ENCODE measurements at regions not wholly inside any gene's neighbourhood (a gene's known extent, or its start where the extent isn't known, plus 50 kb on each side); places are given as distances from the start of the nearest gene placed in this dataset.
"Not testable (repeated sequence)": the region's sequence is repeated elsewhere in the genome, so short reads cannot be mapped to it uniquely, and the experiment has no call there.

DNA sequence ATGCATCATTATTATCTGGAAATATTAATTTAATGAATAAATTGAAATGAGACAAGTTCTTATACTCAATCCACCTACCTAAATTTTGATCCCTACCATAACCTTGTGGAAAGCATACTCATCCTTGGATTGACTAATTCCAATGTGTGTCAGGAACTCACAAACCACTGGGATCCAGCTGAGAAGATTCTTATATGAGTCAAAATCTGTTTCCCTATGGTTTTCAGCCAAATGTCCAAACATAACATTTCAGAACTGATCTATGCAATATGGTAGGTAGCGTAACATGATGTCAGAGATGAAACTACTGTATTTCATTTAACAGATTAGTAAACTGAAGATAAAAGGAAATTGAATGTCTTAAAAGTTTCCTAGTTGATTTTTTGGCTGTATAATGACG, 250.0 kb downstream of the PLOD2 start:
- ATAC-seq: no peak
- H3K27ac Mint-ChIP-seq: no peak overlapping the region
- peaks cover 0 to 6% of the 10 kb centered on the region in 2 donors for H3K36me3 Mint-ChIP-seq
- peaks cover 13% of the 10 kb centered on the region in 2 donors for H3K9me3 Mint-ChIP-seq
- no peak for DNase-seq (ENCODE audit: low spot score in 2 of 2)

- Mint-ChIP-seq H3K27ac (no peak overlapping the region), H3K36me3 (peaks cover 0 to 6% of the 10 kb centered on the region in 2 donors), H3K9me3 (peaks cover 15 to 23% of the 10 kb centered on the region in 2 donors)
- ATAC-seq (no peak), DNase-seq (ENCODE audit: low spot score in 2 of 2) (no peak)
Observed at GRCh38 chr3:145915787-145916186, 245.2 kb downstream of the PLOD2 start.

- Mint-ChIP-seq H3K9me3 (peaks cover 13 to 15% of the 10 kb centered on the region in 2 donors), H3K36me3 (peaks cover 0 to 16% of the 10 kb centered on the region in 2 donors)
- H3K27ac Mint-ChIP-seq; DNase-seq (ENCODE audit: low spot score in 2 of 2); ATAC-seq: not testable (repeated sequence)
Observed at GRCh38 chr3:145927736-145928135, 233.2 kb downstream of the PLOD2 start.

- Mint-ChIP-seq H3K27ac (no peak overlapping the region), H3K9me3 (peaks cover 4 to 9% of the 10 kb centered on the region in 2 donors), H3K36me3 (no peaks in the 10 kb centered on the region)
- no peak for ATAC-seq
- DNase-seq (ENCODE audit: low spot score in 2 of 2): no peak
Observed at GRCh38 chr3:145936971-145937370, 224.0 kb downstream of the PLOD2 start.

DNA sequence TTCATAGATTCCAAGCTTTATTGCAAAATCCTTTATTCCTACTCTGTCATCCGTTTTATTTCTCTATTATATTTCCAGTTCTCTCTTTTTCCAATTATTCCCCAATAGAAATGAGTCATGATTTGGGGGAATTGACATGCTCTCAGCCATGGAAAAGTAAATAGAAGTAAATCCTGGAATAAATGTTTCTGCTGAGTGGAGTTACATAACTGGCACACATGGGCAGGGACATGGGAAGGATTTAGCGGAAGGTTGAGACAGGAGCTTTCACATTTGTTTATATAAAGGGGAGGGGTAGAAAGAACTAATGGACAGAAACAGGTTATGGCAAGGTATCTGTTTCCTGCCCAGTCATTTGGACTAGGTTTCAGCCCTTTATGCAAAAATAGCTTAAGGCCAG, 221.6 kb downstream of the PLOD2 start:
- no peak for ATAC-seq
- Mint-ChIP-seq H3K9me3 (peaks cover 4 to 9% of the 10 kb centered on the region in 2 donors), H3K36me3 (no peaks in the 10 kb centered on the region), H3K27ac (no peak overlapping the region)
- no peak for DNase-seq (ENCODE audit: low spot score in 2 of 2)

- Mint-ChIP-seq H3K36me3 (no peaks in the 10 kb centered on the region), H3K27ac (no peak overlapping the region), H3K9me3 (no peaks in the 10 kb centered on the region)
- no peak for DNase-seq (ENCODE audit: low spot score in 2 of 2)
- ATAC-seq: no peak
Observed at GRCh38 chr3:145942052-145942451, 218.9 kb downstream of the PLOD2 start.

GRCh38 chr3:145943952-145944351, 217.0 kb downstream of the PLOD2 start:
- no peaks in the 10 kb centered on the region for H3K36me3 Mint-ChIP-seq
- no peaks in the 10 kb centered on the region for H3K9me3 Mint-ChIP-seq
- H3K27ac Mint-ChIP-seq: no peak overlapping the region
- ATAC-seq: no peak
- DNase-seq (ENCODE audit: low spot score in 2 of 2): no peak

- ATAC-seq (no peak), DNase-seq (ENCODE audit: low spot score in 2 of 2) (no peak)
- no peaks in the 10 kb centered on the region for H3K36me3 Mint-ChIP-seq
- peaks cover 0 to 5% of the 10 kb centered on the region in 2 donors for H3K9me3 Mint-ChIP-seq
- no peak overlapping the region for H3K27ac Mint-ChIP-seq
Observed at GRCh38 chr3:145951441-145951840, 209.5 kb downstream of the PLOD2 start.

GRCh38 chr3:145952536-145952935, 208.4 kb downstream of the PLOD2 start:
- ATAC-seq (no peak), DNase-seq (ENCODE audit: low spot score in 2 of 2) (no peak)
- Mint-ChIP-seq H3K9me3 (peaks cover 0 to 5% of the 10 kb centered on the region in 2 donors), H3K36me3 (peaks cover 0 to 5% of the 10 kb centered on the region in 2 donors), H3K27ac (no peak overlapping the region)

DNA sequence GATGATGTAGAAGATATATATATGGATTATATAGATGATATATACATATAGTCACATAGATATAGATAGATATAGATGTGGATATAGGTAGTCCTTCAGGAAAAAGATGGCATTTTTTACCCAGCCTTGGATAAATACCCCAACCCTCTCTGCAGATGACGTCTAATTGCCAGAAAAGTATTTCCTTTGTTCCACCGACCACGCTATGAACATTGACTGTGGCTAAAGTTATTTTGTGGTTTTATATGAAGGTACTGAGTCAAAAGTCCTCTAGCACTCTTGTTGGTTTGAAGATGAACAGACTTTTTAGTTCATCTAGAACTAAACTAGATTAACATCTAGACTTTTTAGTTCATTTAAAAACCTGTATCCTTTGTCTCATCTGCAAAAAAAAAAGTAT, 207.7 kb downstream of the PLOD2 start:
- Mint-ChIP-seq H3K9me3 (peaks cover 0 to 5% of the 10 kb centered on the region in 2 donors), H3K36me3 (peaks cover 0 to 5% of the 10 kb centered on the region in 2 donors), H3K27ac (no peak overlapping the region)
- ATAC-seq (no peak), DNase-seq (ENCODE audit: low spot score in 2 of 2) (no peak)

- Mint-ChIP-seq H3K27ac (no peak overlapping the region), H3K9me3 (no peaks in the 10 kb centered on the region), H3K36me3 (peaks cover 0 to 5% of the 10 kb centered on the region in 2 donors)
- ATAC-seq: no peak
- no peak for DNase-seq (ENCODE audit: low spot score in 2 of 2)
Observed at GRCh38 chr3:145959457-145960088, 201.4 kb downstream of the PLOD2 start.

GRCh38 chr3:145963111-145963510, 197.9 kb downstream of the PLOD2 start:
- no peak for ATAC-seq
- Mint-ChIP-seq H3K9me3 (no peaks in the 10 kb centered on the region), H3K27ac (no peak overlapping the region), H3K36me3 (no peaks in the 10 kb centered on the region)
- no peak for DNase-seq (ENCODE audit: low spot score in 2 of 2)

DNA sequence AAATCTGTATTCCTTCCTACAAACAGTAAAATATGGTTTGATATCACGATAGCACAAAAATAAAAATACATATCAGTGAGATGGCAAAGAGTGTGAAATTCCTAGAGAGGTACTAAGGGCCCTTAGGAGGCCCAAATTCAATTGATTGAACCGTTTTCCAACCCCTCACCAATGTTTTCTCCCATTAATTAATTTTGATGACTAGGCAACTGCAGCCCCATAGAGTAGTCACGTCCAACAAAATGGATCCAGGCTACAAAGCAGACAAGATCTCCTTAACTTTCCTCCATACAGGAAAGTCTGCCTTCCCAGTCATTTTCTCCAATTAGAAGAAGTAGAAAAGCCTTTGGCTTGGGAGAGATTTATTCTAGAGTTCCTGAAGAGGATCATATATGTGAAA, 193.9 kb downstream of the PLOD2 start:
- Mint-ChIP-seq H3K36me3 (no peaks in the 10 kb centered on the region), H3K27ac (no peak overlapping the region), H3K9me3 (no peaks in the 10 kb centered on the region)
- no peak for DNase-seq (ENCODE audit: low spot score in 2 of 2)
- no peak for ATAC-seq

- H3K9me3 Mint-ChIP-seq: no peaks in the 10 kb centered on the region
- no peaks in the 10 kb centered on the region for H3K36me3 Mint-ChIP-seq
- ATAC-seq (no peak), DNase-seq (ENCODE audit: low spot score in 2 of 2) (no peak)
- no peak overlapping the region for H3K27ac Mint-ChIP-seq
Observed at GRCh38 chr3:145971186-145971585, 189.8 kb downstream of the PLOD2 start.

- no peak for DNase-seq (ENCODE audit: low spot score in 2 of 2)
- H3K36me3 Mint-ChIP-seq: no peaks in the 10 kb centered on the region
- no peak overlapping the region for H3K27ac Mint-ChIP-seq
- ATAC-seq: no peak
- H3K9me3 Mint-ChIP-seq: peaks cover 3 to 5% of the 10 kb centered on the region in 2 donors
Observed at GRCh38 chr3:145972851-145973250, 188.1 kb downstream of the PLOD2 start.

DNA sequence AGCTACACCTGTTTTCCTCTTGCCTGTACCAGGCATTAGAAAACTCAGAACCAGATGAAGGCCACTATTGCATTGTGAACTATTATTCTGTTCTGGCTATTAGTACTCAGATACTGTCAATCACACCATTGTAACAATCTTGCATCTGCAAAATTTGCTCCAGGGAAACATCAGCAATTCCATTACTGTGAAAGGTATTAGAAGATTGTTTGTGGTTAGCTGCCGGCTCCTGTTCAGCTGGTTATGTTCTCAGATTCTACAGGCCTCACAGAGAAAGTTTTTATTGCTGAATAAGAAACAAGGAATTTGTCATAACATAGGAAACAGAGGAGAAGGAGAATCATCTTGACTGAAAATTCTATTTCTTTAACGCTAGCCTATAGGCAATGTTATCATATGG, 179.9 kb downstream of the PLOD2 start:
- Mint-ChIP-seq H3K27ac (no peak overlapping the region), H3K36me3 (peaks cover 0 to 7% of the 10 kb centered on the region in 2 donors), H3K9me3 (peaks cover 19 to 30% of the 10 kb centered on the region in 2 donors)
- DNase-seq (ENCODE audit: low spot score in 2 of 2) (no peak), ATAC-seq (no peak)

DNA sequence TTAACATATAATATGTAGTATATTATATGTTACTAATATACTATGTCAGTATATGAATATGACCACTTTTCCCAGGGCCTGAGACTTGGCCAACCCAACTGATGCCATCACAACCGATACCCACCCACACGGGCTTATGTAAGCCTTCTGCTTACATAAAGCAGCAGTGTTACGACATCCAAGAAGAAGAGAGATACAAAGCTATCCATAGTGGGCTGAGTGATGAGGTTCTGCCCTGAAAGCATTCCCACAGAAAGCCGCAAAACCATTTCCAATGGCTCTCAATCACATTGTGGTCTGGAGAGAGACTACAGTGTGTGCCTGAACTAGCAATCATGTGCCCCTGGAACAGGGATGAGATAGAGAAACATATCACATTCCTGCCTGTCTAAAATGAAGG, 177.9 kb downstream of the PLOD2 start:
- no peak for DNase-seq (ENCODE audit: low spot score in 2 of 2)
- peaks cover 17 to 28% of the 10 kb centered on the region in 2 donors for H3K9me3 Mint-ChIP-seq
- H3K36me3 Mint-ChIP-seq: peaks cover 0 to 7% of the 10 kb centered on the region in 2 donors
- H3K27ac Mint-ChIP-seq: no peak overlapping the region
- no peak for ATAC-seq

Measured in activated naive CD4-positive, alpha-beta T cell treated with anti-CD3 and anti-CD28 coated beads, Interleukin-2, amount 50 U/mL, for 72 hours (primary cell).